GM23338 (cell line): ENCODE measurements at regions not wholly inside any gene's neighbourhood (a gene's known extent, or its start where the extent isn't known, plus 50 kb on each side); places are given as distances from the start of the nearest gene placed in this dataset.

Experiments
- CREB1 ChIP-seq: fragments of 250-450 bp; sonication (Bioruptor Pico); IDR thresholded peaks from 2 replicates; pipeline ENCODE4 v1.5.0; 2020; ENCODE audit warnings: low read depth, mild to moderate bottlenecking, moderate library complexity
- CTCF ChIP-seq, 2 experiments: fragments of 200-600 bp in 1 of 2; sonication (generic) in 1 of 2; conservative IDR thresholded peaks; 2 replicates each; pipeline versions ENCODE4 v1.5.1 to v1.6.1; 2016 to 2017; ENCODE audit warnings: antibody characterized with exemption in 2 of 2, low read depth in 2 of 2, mild to moderate bottlenecking in 2 of 2, moderate library complexity in 1 of 2
- EZH2 ChIP-seq: fragments of 200-600 bp; sonication (generic); IDR thresholded peaks from one replicate; pipeline ENCODE4 v1.8.0; 2017; ENCODE audit warnings: antibody characterized with exemption, mild to moderate bottlenecking, low read depth; ENCODE audit not compliant: unreplicated experiment

DNA sequence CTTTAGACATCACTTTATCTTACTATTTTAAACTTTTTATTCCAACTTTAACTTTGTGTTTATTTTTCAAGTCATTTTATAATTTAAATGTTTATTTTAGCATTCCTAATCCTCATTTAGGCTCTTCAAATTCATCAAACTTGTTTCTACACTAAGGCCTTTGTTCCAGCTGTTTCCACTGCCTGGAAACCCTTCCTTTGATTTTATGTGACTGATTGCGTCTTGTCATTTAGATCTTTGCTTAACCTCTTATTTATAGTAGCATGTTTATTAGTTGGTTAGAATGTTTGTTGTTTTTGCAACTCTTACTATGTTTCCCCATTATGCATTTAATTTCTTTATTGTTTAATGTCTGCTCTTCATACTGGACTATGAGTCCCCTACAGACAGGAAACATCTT, 132.0 kb downstream of the FAM181B start:
- TF ChIP-seq CREB1 (CRISPR knock-in tag) (no peak), CTCF (conservative IDR thresholded peaks at IDR 0.05; ENCODE audit: low read depth in 2 of 2) (no peak), EZH2 (no peak)
